Fibroblast of the conjunctiva (primary cell): ENCODE measurements at regions not wholly inside any gene's neighbourhood (a gene's known extent, or its start where the extent isn't known, plus 50 kb on each side); places are given as distances from the start of the nearest gene placed in this dataset.
"Not testable (repeated sequence)": the region's sequence is repeated elsewhere in the genome, so short reads cannot be mapped to it uniquely, and the experiment has no call there.

Experiments
- DNase-seq: peaks from one replicate; pipeline ENCODE4 v3.0.0-alpha.2; 2010; ENCODE audit warnings: low read depth

GRCh38 chr12:68984796-68985573 lies 52.0 kb upstream of the CPM start:
- no peak for DNase-seq

- not testable (repeated sequence) for DNase-seq
These were observed 64.6 kb upstream of the CPM start for GRCh38 chr12:68997526-68997925.

- DNase-seq: no peak
These were observed 65.1 kb upstream of the CPM start for GRCh38 chr12:68998041-68998440.

- no peak for DNase-seq
These were observed 67.1 kb upstream of the CPM start for GRCh38 chr12:69000074-69000473.

GRCh38 chr12:69000540-69001243 lies 67.7 kb upstream of the CPM start:
- no peak for DNase-seq

GRCh38 chr12:69001251-69001650 lies 68.3 kb upstream of the CPM start:
- DNase-seq: no peak

GRCh38 chr12:69002969-69003368 lies 70.0 kb upstream of the CPM start:
- DNase-seq: no peak

- no peak for DNase-seq
These were observed 71.0 kb upstream of the CPM start for GRCh38 chr12:69003991-69004390.

GRCh38 chr12:69007101-69007854 lies 74.3 kb upstream of the CPM start:
- DNase-seq: peak; percentile 71

- DNase-seq: no peak
These were observed 74.9 kb upstream of the CPM start for GRCh38 chr12:69007855-69008351.

- no peak for DNase-seq
These were observed 75.5 kb upstream of the CPM start for GRCh38 chr12:69008520-69008919.

- DNase-seq: no peak
These were observed 81.1 kb upstream of the CPM start for GRCh38 chr12:69014047-69014446.

GRCh38 chr12:69015017-69015416 lies 82.0 kb upstream of the CPM start:
- no peak for DNase-seq

- no peak for DNase-seq
These were observed 82.9 kb upstream of the CPM start for GRCh38 chr12:69015831-69016230.

- no peak for DNase-seq
These were observed 86.1 kb upstream of the CPM start for GRCh38 chr12:69019082-69019481.

- DNase-seq: no peak
These were observed 86.9 kb upstream of the CPM start for GRCh38 chr12:69019910-69020309.

GRCh38 chr12:69022674-69023073 lies 89.7 kb upstream of the CPM start:
- no peak for DNase-seq

- DNase-seq: no peak
These were observed 90.9 kb upstream of the CPM start for GRCh38 chr12:69023840-69024239.

- DNase-seq: peak; percentile 13
These were observed 91.4 kb upstream of the CPM start for GRCh38 chr12:69024413-69024812.

GRCh38 chr12:69024907-69025306 lies 91.9 kb upstream of the CPM start:
- no peak for DNase-seq

- DNase-seq: no peak
These were observed 93.4 kb upstream of the CPM start for GRCh38 chr12:69026336-69026735.

GRCh38 chr12:69027411-69027881 lies 94.5 kb upstream of the CPM start:
- DNase-seq: no peak
